GM12872 (cell line): ENCODE measurements at regions not wholly inside any gene's neighbourhood (a gene's known extent, or its start where the extent isn't known, plus 50 kb on each side); places are given as distances from the start of the nearest gene placed in this dataset.

Source experiments
- TF ChIP-seq, protein P1 (sequence below): IDR thresholded peaks from 3 replicates; pipeline ENCODE4 v1.5.1; 2011; ENCODE audit warnings: low read depth, mild to moderate bottlenecking, low read length, moderate library complexity; ENCODE audit not compliant: insufficient read depth

- TF ChIP-seq, protein P1, sequence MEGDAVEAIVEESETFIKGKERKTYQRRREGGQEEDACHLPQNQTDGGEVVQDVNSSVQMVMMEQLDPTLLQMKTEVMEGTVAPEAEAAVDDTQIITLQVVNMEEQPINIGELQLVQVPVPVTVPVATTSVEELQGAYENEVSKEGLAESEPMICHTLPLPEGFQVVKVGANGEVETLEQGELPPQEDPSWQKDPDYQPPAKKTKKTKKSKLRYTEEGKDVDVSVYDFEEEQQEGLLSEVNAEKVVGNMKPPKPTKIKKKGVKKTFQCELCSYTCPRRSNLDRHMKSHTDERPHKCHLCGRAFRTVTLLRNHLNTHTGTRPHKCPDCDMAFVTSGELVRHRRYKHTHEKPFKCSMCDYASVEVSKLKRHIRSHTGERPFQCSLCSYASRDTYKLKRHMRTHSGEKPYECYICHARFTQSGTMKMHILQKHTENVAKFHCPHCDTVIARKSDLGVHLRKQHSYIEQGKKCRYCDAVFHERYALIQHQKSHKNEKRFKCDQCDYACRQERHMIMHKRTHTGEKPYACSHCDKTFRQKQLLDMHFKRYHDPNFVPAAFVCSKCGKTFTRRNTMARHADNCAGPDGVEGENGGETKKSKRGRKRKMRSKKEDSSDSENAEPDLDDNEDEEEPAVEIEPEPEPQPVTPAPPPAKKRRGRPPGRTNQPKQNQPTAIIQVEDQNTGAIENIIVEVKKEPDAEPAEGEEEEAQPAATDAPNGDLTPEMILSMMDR = no peak
Observed at GRCh38 chr14:43198465-43198864, 1308.6 kb downstream of the FSCB start.

GRCh38 chr14:43184540-43184939 lies 1322.5 kb downstream of the FSCB start:
- TF ChIP-seq, protein P1 = no peak

- TF ChIP-seq, protein P1 = no peak
Observed at GRCh38 chr14:43183916-43184315, 1323.2 kb downstream of the FSCB start.

DNA sequence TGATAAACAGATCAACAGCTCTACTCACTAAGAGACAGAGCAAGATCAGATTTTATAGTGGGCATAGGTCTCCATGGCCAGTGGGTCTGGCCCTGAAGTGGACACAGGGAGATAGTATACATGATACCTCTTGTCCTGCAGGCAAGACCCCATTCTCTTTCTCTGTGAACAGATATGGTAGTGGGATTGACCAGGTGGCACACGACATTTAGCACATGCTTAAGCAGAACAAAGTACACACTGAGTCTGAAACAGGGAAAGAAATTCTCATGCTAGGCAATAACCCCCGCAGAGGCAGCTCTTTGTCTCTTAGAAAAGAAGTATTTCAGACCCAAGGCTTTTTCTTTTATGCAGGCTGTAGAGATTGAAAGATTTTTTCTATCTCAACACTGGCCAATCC lies 1331.2 kb downstream of the FSCB start:
- TF ChIP-seq, protein P1 = no peak

DNA sequence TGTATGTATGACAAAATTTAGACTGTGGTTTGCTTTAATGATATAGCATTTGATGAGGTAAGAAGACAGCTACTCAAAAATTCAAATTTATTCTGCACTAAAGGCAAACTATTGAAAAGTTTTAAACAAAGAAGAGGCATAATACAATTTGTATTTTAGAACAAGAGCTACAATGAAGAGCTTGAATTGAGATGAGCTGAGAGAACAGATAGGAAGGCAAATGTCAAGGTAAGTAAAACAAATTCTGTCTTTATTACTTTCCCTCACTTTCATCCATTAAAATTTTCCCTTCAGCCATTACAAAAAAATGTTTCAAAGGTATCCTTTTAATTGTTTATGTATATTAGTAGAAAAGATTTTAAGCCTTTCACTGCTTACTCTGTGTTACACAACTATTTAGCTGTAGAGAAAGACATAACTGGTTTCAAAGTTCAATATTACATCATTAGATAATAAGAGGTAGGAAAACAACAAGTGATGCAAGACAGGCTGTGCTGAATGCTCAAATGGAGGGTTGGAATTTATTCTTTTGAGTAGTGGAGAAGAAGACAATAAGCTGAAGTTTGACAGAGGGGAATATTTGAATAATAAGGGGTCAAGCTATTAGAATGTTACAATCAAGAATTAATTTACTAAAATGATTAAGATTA lies 1334.1 kb downstream of the FSCB start:
- TF ChIP-seq, protein P1 = no peak

DNA sequence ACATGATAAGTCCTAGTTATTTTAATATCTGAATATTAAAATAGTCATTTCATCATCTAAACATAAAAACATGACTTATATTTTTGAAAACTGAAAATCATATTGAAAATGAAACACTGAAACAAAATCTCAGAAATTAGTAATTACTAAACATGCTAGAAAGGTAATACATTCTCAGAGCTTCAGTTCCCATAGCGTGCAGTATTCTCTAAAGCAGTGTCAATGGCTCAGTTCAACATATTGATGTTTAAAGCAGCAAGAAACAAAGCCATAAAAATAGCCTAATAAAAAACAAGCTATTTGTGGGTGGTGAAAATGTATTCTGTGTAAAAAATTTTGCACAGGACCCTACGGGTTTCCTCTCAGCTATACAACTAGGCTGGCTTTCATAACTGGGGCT lies 1337.4 kb downstream of the FSCB start:
- TF ChIP-seq, protein P1 = no peak

GRCh38 chr14:43168371-43168925 lies 1338.6 kb downstream of the FSCB start:
- TF ChIP-seq, protein P1 = no peak
